ENCODE measurements at regions not wholly inside any gene's neighbourhood (a gene's known extent, or its start where the extent isn't known, plus 50 kb on each side); places are given as distances from the start of the nearest gene placed in this dataset.
"Not testable (repeated sequence)": the region's sequence is repeated elsewhere in the genome, so short reads cannot be mapped to it uniquely, and the experiment has no call there.

DNA sequence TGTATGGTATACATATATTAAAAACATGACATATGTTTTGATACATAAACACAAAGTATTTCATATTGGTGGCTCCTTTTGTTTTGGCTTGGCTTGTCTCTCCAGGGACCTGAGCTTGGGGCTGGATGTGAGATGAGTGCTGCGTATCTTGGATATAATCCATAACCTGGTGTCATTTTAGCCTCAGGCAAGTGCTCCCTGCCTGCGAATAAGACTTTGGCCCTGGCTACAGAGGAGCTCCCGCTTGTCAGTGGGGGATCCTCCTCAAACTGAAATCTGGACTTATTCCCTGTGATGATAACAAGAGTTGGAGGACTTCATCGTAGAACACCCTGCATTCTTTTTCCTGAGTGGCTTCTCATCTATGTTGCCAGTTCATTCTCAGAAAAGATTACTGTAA is 341.7 kb upstream of the CLINT1 start:
- no peak for DNase-seq
- no peak for ATAC-seq
- H3K36me3 ChIP-seq: no peaks in the 10 kb centered on the region
- H3K27me3 ChIP-seq (ENCODE audit: low read depth): no peaks in the 10 kb centered on the region
- no peaks in the 10 kb centered on the region for H3K9me3 ChIP-seq
- no peak overlapping the region for H3K4me3 ChIP-seq
- intact Hi-C loops (cut with DNase I): no loop called here
- no peaks in the 10 kb centered on the region for H3K4me1 ChIP-seq
- TF ChIP-seq, protein P1, sequence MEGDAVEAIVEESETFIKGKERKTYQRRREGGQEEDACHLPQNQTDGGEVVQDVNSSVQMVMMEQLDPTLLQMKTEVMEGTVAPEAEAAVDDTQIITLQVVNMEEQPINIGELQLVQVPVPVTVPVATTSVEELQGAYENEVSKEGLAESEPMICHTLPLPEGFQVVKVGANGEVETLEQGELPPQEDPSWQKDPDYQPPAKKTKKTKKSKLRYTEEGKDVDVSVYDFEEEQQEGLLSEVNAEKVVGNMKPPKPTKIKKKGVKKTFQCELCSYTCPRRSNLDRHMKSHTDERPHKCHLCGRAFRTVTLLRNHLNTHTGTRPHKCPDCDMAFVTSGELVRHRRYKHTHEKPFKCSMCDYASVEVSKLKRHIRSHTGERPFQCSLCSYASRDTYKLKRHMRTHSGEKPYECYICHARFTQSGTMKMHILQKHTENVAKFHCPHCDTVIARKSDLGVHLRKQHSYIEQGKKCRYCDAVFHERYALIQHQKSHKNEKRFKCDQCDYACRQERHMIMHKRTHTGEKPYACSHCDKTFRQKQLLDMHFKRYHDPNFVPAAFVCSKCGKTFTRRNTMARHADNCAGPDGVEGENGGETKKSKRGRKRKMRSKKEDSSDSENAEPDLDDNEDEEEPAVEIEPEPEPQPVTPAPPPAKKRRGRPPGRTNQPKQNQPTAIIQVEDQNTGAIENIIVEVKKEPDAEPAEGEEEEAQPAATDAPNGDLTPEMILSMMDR (IDR thresholded peaks at IDR 0.05): no peak
- H3K27ac ChIP-seq: no peak overlapping the region

DNA sequence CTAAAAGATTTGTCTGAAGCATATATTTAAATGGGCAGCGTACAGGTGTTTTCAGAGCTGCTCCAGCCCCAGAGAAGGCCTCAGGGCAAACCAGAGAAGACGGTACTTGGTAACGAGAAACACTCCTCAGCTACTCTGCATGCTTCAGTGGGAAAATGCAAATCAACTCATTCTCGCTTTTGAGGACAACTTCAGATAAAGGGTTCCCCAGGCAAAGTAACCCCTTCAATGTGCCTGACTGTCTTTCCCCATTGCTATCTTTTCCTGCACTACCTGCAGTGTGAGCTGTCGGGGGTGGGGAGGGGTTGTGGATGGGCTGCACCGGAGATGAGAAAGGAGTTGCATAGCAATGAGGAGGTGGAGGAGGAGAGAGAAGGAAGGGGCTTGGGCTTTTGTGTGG is 339.7 kb upstream of the CLINT1 start:
- Histone ChIP-seq H3K27me3 (ENCODE audit: low read depth) (no peaks in the 10 kb centered on the region), H3K4me3 (no peak overlapping the region), H3K36me3 (no peaks in the 10 kb centered on the region), H3K9me3 (no peaks in the 10 kb centered on the region), H3K4me1 (no peaks in the 10 kb centered on the region), H3K27ac (no peak overlapping the region)
- ATAC-seq (no peak), DNase-seq (no peak)
- TF ChIP-seq, protein P1 (IDR thresholded peaks at IDR 0.05): no peak
- intact Hi-C loops (cut with DNase I): no loop called here

DNA sequence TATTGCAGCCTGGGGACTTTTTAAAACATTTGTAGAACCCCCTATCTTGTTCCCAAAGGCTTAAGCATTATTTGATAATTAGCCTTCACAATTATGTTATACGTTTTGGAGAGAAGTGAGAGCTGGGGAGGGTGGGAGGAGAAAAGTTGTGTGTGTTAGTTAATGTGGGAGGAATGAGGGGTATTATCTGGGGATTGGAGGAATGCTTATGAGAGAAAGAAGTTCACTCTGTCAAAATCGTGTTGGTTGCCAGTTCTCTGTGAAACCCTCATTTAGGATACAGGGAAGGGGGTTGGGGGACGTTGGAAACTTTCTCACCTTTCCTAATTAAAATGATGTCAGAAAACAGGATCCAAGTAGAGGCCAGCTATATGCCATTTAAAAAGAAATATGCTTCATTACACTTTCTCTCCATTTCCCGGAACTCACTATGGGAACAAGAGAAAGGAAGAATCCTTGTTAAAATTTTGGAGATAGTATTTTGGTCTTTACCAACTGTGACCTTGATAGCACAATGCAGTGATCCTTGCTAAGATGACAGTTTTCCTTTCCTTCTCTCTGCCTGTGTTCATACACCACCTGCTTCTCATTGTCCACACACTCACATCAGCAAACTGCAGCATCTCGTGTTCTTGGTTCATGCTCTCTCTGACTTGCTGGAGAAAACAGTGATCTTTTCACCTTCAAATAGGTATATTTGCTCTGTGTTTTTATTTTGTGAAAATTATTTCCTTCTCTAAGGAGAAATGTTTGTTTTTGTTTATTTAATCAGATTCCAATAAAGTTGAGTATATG is 336.7 kb upstream of the CLINT1 start:
- Histone ChIP-seq H3K36me3 (no peaks in the 10 kb centered on the region), H3K27ac (no peak overlapping the region), H3K27me3 (ENCODE audit: low read depth) (no peaks in the 10 kb centered on the region), H3K9me3 (no peaks in the 10 kb centered on the region), H3K4me3 (no peak overlapping the region), H3K4me1 (no peaks in the 10 kb centered on the region)
- intact Hi-C loops (cut with DNase I): no loop called here
- DNase-seq (no peak), ATAC-seq (no peak)
- TF ChIP-seq, protein P1 (IDR thresholded peaks at IDR 0.05): no peak

DNA sequence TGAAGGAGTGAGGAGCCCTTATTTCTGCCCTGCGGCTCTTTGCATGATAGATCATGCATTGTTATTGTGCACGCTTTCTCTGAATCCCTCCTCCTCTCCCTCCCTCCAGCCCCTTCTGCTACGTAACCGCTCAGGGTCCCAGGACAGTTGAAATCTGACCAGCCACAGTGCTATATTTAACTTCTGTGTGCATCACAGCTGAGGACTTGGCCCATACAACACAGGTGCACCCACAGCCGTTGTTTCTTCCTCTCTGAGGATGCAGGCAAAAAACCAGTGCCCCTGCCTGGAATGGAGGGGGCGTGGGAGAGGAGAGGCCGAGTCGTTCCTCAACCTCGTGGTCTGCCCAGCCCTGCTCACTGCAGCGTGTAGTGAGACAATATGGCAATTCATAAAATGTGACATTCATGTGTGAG is 335.6 kb upstream of the CLINT1 start:
- Histone ChIP-seq H3K9me3 (no peaks in the 10 kb centered on the region), H3K27ac (no peak overlapping the region), H3K27me3 (ENCODE audit: low read depth) (no peaks in the 10 kb centered on the region), H3K4me3 (no peak overlapping the region), H3K36me3 (no peaks in the 10 kb centered on the region), H3K4me1 (no peaks in the 10 kb centered on the region)
- ATAC-seq (no peak), DNase-seq (no peak)
- TF ChIP-seq, protein P1 (IDR thresholded peaks at IDR 0.05): no peak
- intact Hi-C loops (cut with DNase I): no loop called here

DNA sequence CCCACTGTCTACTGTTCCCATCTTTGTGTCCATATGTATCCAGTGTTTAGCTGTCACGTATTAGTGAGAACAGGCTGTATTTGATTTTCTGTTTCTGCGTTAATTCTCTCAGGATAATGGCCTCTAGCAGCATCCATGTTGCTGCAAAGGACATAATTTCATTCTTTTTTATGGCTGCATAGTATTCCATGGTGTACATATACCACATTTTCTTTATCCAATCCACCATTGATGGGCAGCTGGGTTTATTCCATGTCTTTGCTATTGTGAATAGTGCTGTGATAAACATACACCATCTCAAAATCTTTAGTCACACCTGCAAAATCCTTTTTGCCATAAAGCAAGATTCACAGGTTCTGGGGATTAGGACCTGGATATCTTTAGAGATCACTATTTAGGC is 334.4 kb upstream of the CLINT1 start:
- ATAC-seq; H3K4me3 ChIP-seq; intact Hi-C loops (cut with DNase I); H3K36me3 ChIP-seq; H3K27me3 ChIP-seq (ENCODE audit: low read depth); H3K9me3 ChIP-seq; DNase-seq; H3K27ac ChIP-seq; H3K4me1 ChIP-seq: not testable (repeated sequence)

DNA sequence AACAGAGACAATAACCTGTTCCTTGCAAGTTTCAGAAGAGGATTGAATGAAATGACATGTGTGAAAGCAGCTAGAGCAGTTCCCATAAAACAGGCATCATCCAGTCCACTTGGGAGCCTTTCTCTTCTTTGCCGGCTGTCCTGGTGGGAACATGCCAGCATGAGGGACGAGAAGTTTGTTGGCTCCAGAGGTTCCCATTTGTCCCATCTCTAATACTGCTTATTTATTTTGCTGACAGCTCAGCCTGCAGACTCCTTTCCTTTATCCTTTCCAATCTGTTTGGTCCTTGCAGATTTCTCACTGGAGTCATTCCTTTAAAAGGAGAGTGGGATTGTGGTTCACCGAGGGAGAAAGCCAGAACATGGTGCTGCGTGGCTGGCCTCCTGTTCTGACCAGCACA is 321.5 kb upstream of the CLINT1 start:
- TF ChIP-seq, protein P1 (IDR thresholded peaks at IDR 0.05): no peak
- H3K27me3 ChIP-seq (ENCODE audit: low read depth): no peaks in the 10 kb centered on the region

More for the DNA sequence above, 321.5 kb upstream of the CLINT1 start:
- Histone ChIP-seq H3K9me3 (no peaks in the 10 kb centered on the region), H3K4me1 (peaks cover 10% of the 10 kb centered on the region), H3K36me3 (no peaks in the 10 kb centered on the region), H3K4me3 (no peak overlapping the region), H3K27ac (no peak overlapping the region)
- intact Hi-C loops (cut with DNase I): no loop called here
- ATAC-seq (no peak), DNase-seq (no peak)
